ENCODE measurements at regions not wholly inside any gene's neighbourhood (a gene's known extent, or its start where the extent isn't known, plus 50 kb on each side); places are given as distances from the start of the nearest gene placed in this dataset.

- TF ChIP-seq CTCF (IDR thresholded peaks at IDR 0.05; ENCODE audit: insufficient read depth, low read depth, low read length) = no peak
- no peak for DNase-seq (ENCODE audit: low read depth)
- no peak overlapping the region for H3K4me3 ChIP-seq (ENCODE audit: low read depth, low read length)
- no peaks in the 10 kb centered on the region for H3K27me3 ChIP-seq (ENCODE audit: control insufficient read depth, insufficient read depth, low read length)
- ChIA-PET POLR2A (no interaction called here), CTCF (no interaction called here)
- no peaks in the 10 kb centered on the region for H3K36me3 ChIP-seq (ENCODE audit: control insufficient read depth, insufficient read depth, low read length)
Observed at GRCh38 chr3:67896130-67896529, 241.7 kb upstream of the SUCLG2 start.

GRCh38 chr3:67894510-67894909 is 240.1 kb upstream of the SUCLG2 start:
- TF ChIP-seq CTCF (IDR thresholded peaks at IDR 0.05; ENCODE audit: insufficient read depth, low read depth, low read length) = no peak
- H3K36me3 ChIP-seq (ENCODE audit: control insufficient read depth, insufficient read depth, low read length) = no peaks in the 10 kb centered on the region
- DNase-seq (ENCODE audit: low read depth) = no peak
- H3K27me3 ChIP-seq (ENCODE audit: control insufficient read depth, insufficient read depth, low read length) = no peaks in the 10 kb centered on the region
- CTCF ChIA-PET = interaction anchor here (0.5 kb wide), 1 partner anchor 105 kb away, joined by 3 read pairs; no protein-coding TSS in a partner anchor
- no peak overlapping the region for H3K4me3 ChIP-seq (ENCODE audit: low read depth, low read length)
- POLR2A ChIA-PET = no interaction called here

GRCh38 chr3:67884345-67884744 is 229.9 kb upstream of the SUCLG2 start:
- CTCF ChIA-PET = no interaction called here
- TF ChIP-seq CTCF (IDR thresholded peaks at IDR 0.05; ENCODE audit: insufficient read depth, low read depth, low read length) = no peak
- Histone ChIP-seq H3K27me3 (ENCODE audit: control insufficient read depth, insufficient read depth, low read length) (no peaks in the 10 kb centered on the region), H3K36me3 (ENCODE audit: control insufficient read depth, insufficient read depth, low read length) (no peaks in the 10 kb centered on the region), H3K4me3 (ENCODE audit: low read depth, low read length) (no peak overlapping the region)
- DNase-seq (ENCODE audit: low read depth) = no peak
- POLR2A ChIA-PET = no interaction called here

- no peak for DNase-seq (ENCODE audit: low read depth)
- TF ChIP-seq CTCF (IDR thresholded peaks at IDR 0.05; ENCODE audit: insufficient read depth, low read depth, low read length) = no peak
- H3K4me3 ChIP-seq (ENCODE audit: low read depth, low read length) = no peak overlapping the region
- CTCF ChIA-PET = no interaction called here
- H3K27me3 ChIP-seq (ENCODE audit: control insufficient read depth, insufficient read depth, low read length) = no peaks in the 10 kb centered on the region
- POLR2A ChIA-PET = no interaction called here
- no peaks in the 10 kb centered on the region for H3K36me3 ChIP-seq (ENCODE audit: control insufficient read depth, insufficient read depth, low read length)
Observed at GRCh38 chr3:67883766-67884165, 229.4 kb upstream of the SUCLG2 start.

- no peak for DNase-seq (ENCODE audit: low read depth)
- Histone ChIP-seq H3K27me3 (ENCODE audit: control insufficient read depth, insufficient read depth, low read length) (no peaks in the 10 kb centered on the region), H3K36me3 (ENCODE audit: control insufficient read depth, insufficient read depth, low read length) (no peaks in the 10 kb centered on the region), H3K4me3 (ENCODE audit: low read depth, low read length) (no peak overlapping the region)
- ChIA-PET CTCF (no interaction called here), POLR2A (no interaction called here)
- no peak for TF ChIP-seq CTCF (IDR thresholded peaks at IDR 0.05; ENCODE audit: insufficient read depth, low read depth, low read length)
Observed at GRCh38 chr3:67882981-67883380, 228.6 kb upstream of the SUCLG2 start.
